Adrenal gland (tissue), 5 donors: ENCODE measurements at regions not wholly inside any gene's neighbourhood (a gene's known extent, or its start where the extent isn't known, plus 50 kb on each side); places are given as distances from the start of the nearest gene placed in this dataset.

ENCODE experiments used
- POLR2A ChIP-seq, 2 donors: fragments of 450-650 bp; IDR thresholded peaks; one replicate each; pipeline ENCODE4 v1.6.1; 2017; ENCODE audit warnings: antibody characterized with exemption in 2 of 2, mild to moderate bottlenecking in 2 of 2, moderate library complexity in 1 of 2
- TF ChIP-seq, protein P1 (sequence below), 6 experiments: fragments of 450-650 bp in 4 of 6; fragments of 200-600 bp in 2 of 6; sonication (generic) in 1 of 6; IDR thresholded peaks; 1 replicate in 5 of 6; 2 replicates in 1 of 6; pipeline versions ENCODE4 v1.5.1 to v1.8.0; 2016 to 2021; ENCODE audit warnings: antibody characterized with exemption in 6 of 6, mild to moderate bottlenecking in 2 of 6, moderate library complexity in 1 of 6
- donor health status: DM: no; HTN: no; CAD: no.

DNA sequence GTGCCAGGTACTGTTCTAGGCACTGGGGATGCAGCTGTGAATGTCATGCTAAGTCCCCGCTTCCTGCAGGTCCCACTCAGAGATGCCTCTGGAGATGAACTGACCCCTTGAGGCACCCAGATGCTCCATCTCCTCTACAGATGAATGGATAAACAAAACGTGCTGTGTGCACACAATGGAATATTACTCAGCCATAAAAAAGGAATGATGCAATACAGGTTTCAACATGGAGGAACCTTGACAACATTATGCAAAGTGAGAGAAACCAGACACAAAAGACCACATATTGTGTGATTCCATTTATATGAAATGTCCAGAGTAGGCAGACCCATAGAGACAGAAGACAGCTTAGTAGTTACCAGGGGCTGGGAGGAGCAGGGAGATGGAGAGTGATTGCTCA lies 320.1 kb upstream of the DIO3 start:
- TF ChIP-seq, protein P1, sequence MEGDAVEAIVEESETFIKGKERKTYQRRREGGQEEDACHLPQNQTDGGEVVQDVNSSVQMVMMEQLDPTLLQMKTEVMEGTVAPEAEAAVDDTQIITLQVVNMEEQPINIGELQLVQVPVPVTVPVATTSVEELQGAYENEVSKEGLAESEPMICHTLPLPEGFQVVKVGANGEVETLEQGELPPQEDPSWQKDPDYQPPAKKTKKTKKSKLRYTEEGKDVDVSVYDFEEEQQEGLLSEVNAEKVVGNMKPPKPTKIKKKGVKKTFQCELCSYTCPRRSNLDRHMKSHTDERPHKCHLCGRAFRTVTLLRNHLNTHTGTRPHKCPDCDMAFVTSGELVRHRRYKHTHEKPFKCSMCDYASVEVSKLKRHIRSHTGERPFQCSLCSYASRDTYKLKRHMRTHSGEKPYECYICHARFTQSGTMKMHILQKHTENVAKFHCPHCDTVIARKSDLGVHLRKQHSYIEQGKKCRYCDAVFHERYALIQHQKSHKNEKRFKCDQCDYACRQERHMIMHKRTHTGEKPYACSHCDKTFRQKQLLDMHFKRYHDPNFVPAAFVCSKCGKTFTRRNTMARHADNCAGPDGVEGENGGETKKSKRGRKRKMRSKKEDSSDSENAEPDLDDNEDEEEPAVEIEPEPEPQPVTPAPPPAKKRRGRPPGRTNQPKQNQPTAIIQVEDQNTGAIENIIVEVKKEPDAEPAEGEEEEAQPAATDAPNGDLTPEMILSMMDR (IDR thresholded peaks at IDR 0.05) = no peak
- TF ChIP-seq POLR2A (IDR thresholded peaks at IDR 0.05) = no peak
